HG02588 (cell line): ENCODE measurements at regions not wholly inside any gene's neighbourhood (a gene's known extent, or its start where the extent isn't known, plus 50 kb on each side); places are given as distances from the start of the nearest gene placed in this dataset.

Experiments used
- ATAC-seq: cut with Tn5 transposase; IDR thresholded peaks from one replicate; pipeline ENCODE4 v1.9.1; 2021; ENCODE audit warnings: mild to moderate bottlenecking, moderate library complexity; ENCODE audit not compliant: unreplicated experiment

GRCh38 chr11:27907530-27907929 lies 200.4 kb downstream of the KIF18A start:
- no peak for ATAC-seq

- ATAC-seq, result no peak
These were observed 200.9 kb downstream of the KIF18A start for GRCh38 chr11:27907091-27907490.

GRCh38 chr11:27904358-27905055 lies 203.4 kb downstream of the KIF18A start:
- ATAC-seq, result no peak

- no peak for ATAC-seq
These were observed 202.8 kb upstream of the BDNF start for GRCh38 chr11:27902981-27903624.

- ATAC-seq, result no peak
These were observed 197.9 kb upstream of the BDNF start for GRCh38 chr11:27898166-27898565.

GRCh38 chr11:27896096-27896495 lies 195.8 kb upstream of the BDNF start:
- no peak for ATAC-seq

GRCh38 chr11:27894552-27894951 lies 194.3 kb upstream of the BDNF start:
- no peak for ATAC-seq

GRCh38 chr11:27886857-27887256 lies 186.6 kb upstream of the BDNF start:
- ATAC-seq, result no peak

GRCh38 chr11:27882066-27882697 lies 181.9 kb upstream of the BDNF start:
- ATAC-seq, result peak; percentile 69

GRCh38 chr11:27875831-27876775 lies 175.8 kb upstream of the BDNF start:
- no peak for ATAC-seq

- no peak for ATAC-seq
These were observed 175.0 kb upstream of the BDNF start for GRCh38 chr11:27874998-27875830.

GRCh38 chr11:27873664-27874063 lies 173.4 kb upstream of the BDNF start:
- no peak for ATAC-seq

- ATAC-seq, result no peak
These were observed 170.8 kb upstream of the BDNF start for GRCh38 chr11:27871056-27871455.

GRCh38 chr11:27869701-27870100 lies 169.4 kb upstream of the BDNF start:
- no peak for ATAC-seq

GRCh38 chr11:27868709-27869108 lies 168.5 kb upstream of the BDNF start:
- no peak for ATAC-seq

- ATAC-seq, result no peak
These were observed 168.0 kb upstream of the BDNF start for GRCh38 chr11:27868226-27868625.

- no peak for ATAC-seq
These were observed 164.8 kb upstream of the BDNF start for GRCh38 chr11:27865105-27865504.

- ATAC-seq, result no peak
These were observed 164.4 kb upstream of the BDNF start for GRCh38 chr11:27864611-27865010.

- no peak for ATAC-seq
These were observed 163.8 kb upstream of the BDNF start for GRCh38 chr11:27864091-27864491.

GRCh38 chr11:27863637-27864036 lies 163.4 kb upstream of the BDNF start:
- no peak for ATAC-seq
